H9 (cell line): ENCODE measurements at regions not wholly inside any gene's neighbourhood (a gene's known extent, or its start where the extent isn't known, plus 50 kb on each side); places are given as distances from the start of the nearest gene placed in this dataset.

ENCODE experiments used
- DNase-seq: peaks from one replicate; pipeline ENCODE4 v3.0.0-alpha.2; 2017
- H2AFZ ChIP-seq: one replicate; pipeline ENCODE4 v1.6.1; 2013; ENCODE audit warnings: mild to moderate bottlenecking, low read length, control low read depth, moderate library complexity
- H2AK5ac ChIP-seq: 2 replicates; pipeline ENCODE4 v1.6.1; 2013; ENCODE audit warnings: low read length, control low read depth, mixed read lengths; ENCODE audit not compliant: insufficient read length
- H2BK120ac ChIP-seq: one replicate; pipeline ENCODE4 v1.6.1; 2013; ENCODE audit warnings: low read depth, mild to moderate bottlenecking, low read length, control low read depth, inconsistent platforms; ENCODE audit not compliant: poor library complexity, severe bottlenecking
- H2BK12ac ChIP-seq: 2 replicates; pipeline ENCODE4 v1.6.1; 2013; ENCODE audit warnings: low read length, control low read depth, mixed read lengths, low read depth; ENCODE audit not compliant: insufficient read length
- H2BK15ac ChIP-seq: 2 replicates; pipeline ENCODE4 v1.6.1; 2013; ENCODE audit warnings: low read depth, low read length, control low read depth
- H2BK20ac ChIP-seq: one replicate; pipeline ENCODE4 v1.6.1; 2013; ENCODE audit warnings: low read depth, mild to moderate bottlenecking, low read length, control low read depth, inconsistent platforms; ENCODE audit not compliant: poor library complexity, severe bottlenecking
- H2BK5ac ChIP-seq: 2 replicates; pipeline ENCODE4 v1.6.1; 2013; ENCODE audit warnings: low read length, control low read depth, mixed read lengths; ENCODE audit not compliant: insufficient read length
- H3K14ac ChIP-seq: 2 replicates; pipeline ENCODE4 v1.6.1; 2013; ENCODE audit warnings: low read length, control low read depth; ENCODE audit not compliant: insufficient read depth
- H3K18ac ChIP-seq: 2 replicates; pipeline ENCODE4 v1.6.1; 2013; ENCODE audit warnings: low read depth, mild to moderate bottlenecking, mixed read lengths, low read length, control low read depth; ENCODE audit not compliant: insufficient read length
- H3K23ac ChIP-seq: 2 replicates; pipeline ENCODE4 v1.6.1; 2013; ENCODE audit warnings: low read length, control low read depth, mixed read lengths, low read depth; ENCODE audit not compliant: insufficient read length
- H3K23me2 ChIP-seq: 2 replicates; pipeline ENCODE4 v1.6.1; 2013; ENCODE audit warnings: low read depth, mild to moderate bottlenecking, mixed read lengths, low read length, control low read depth; ENCODE audit not compliant: insufficient read length, poor library complexity, severe bottlenecking
- H3K27ac ChIP-seq: 2 replicates; pipeline ENCODE4 v1.5.1; 2013; ENCODE audit warnings: low read length, control low read depth, mixed read lengths, low read depth; ENCODE audit not compliant: insufficient read length
- H3K27me3 ChIP-seq: 2 replicates; pipeline ENCODE4 v1.6.1; 2013; ENCODE audit warnings: low read length, control low read depth, inconsistent platforms; ENCODE audit not compliant: insufficient read depth
- H3K4ac ChIP-seq: 2 replicates; pipeline ENCODE4 v1.6.1; 2013; ENCODE audit warnings: low read depth, mild to moderate bottlenecking, control low read depth, inconsistent platforms, low read length, moderate library complexity
- H3K4me1 ChIP-seq: 2 replicates; pipeline ENCODE4 v1.6.1; 2013; ENCODE audit warnings: low read length, control low read depth, inconsistent platforms; ENCODE audit not compliant: insufficient read depth
- H3K4me2 ChIP-seq: 2 replicates; pipeline ENCODE4 v1.6.1; 2013; ENCODE audit warnings: low read length, control low read depth, mixed read lengths; ENCODE audit not compliant: insufficient read length, insufficient read depth
- H3K56ac ChIP-seq: 2 replicates; pipeline ENCODE4 v1.6.1; 2013; ENCODE audit warnings: low read depth, mild to moderate bottlenecking, mixed read lengths, low read length, control low read depth; ENCODE audit not compliant: insufficient read length
- H3K79me1 ChIP-seq: 2 replicates; pipeline ENCODE4 v1.6.1; 2013; ENCODE audit warnings: low read depth, mild to moderate bottlenecking, moderate library complexity, low read length, control low read depth, inconsistent platforms; ENCODE audit not compliant: insufficient read depth, poor library complexity, severe bottlenecking
- H3K79me2 ChIP-seq: 2 replicates; pipeline ENCODE4 v1.6.1; 2013; ENCODE audit warnings: low read length, control low read depth, inconsistent platforms; ENCODE audit not compliant: insufficient read depth
- H3K9ac ChIP-seq: 2 replicates; pipeline ENCODE4 v1.6.1; 2013; ENCODE audit warnings: low read length, control low read depth, mixed read lengths; ENCODE audit not compliant: insufficient read length; ENCODE audit errors: extremely low read depth
- H3K9me3 ChIP-seq: one replicate; pipeline ENCODE4 v1.6.1; 2013; ENCODE audit warnings: low read depth, low read length, inconsistent platforms; ENCODE audit not compliant: control insufficient read depth
- H3T11ph ChIP-seq: one replicate; pipeline ENCODE4 v1.6.1; 2013; ENCODE audit warnings: mild to moderate bottlenecking, low read length, control low read depth, inconsistent platforms
- H4K20me1 ChIP-seq: one replicate; pipeline ENCODE4 v1.6.1; 2013; ENCODE audit not compliant: control insufficient read depth, insufficient read length, insufficient read depth
- H4K5ac ChIP-seq: 2 replicates; pipeline ENCODE4 v1.6.1; 2013; ENCODE audit warnings: low read depth, mild to moderate bottlenecking, mixed read lengths, low read length, control low read depth; ENCODE audit not compliant: insufficient read length
- H4K8ac ChIP-seq: replicated peaks from 2 replicates; pipeline ENCODE4 v1.6.1; 2013; ENCODE audit warnings: low read length, control low read depth, mixed read lengths, low read depth; ENCODE audit not compliant: insufficient read length
- H4K91ac ChIP-seq: 2 replicates; pipeline ENCODE4 v1.6.1; 2013; ENCODE audit warnings: low read depth, mild to moderate bottlenecking, moderate library complexity, mixed read lengths, low read length, control low read depth; ENCODE audit not compliant: insufficient read length
- H3K27ac Mint-ChIP-seq, 3 experiments: 2 replicates in 2 of 3; 3 replicates in 1 of 3; pipeline ENCODE4 v1.8.0; 2020 to 2021; ENCODE audit warnings: mixed read lengths in 3 of 3, mild to moderate bottlenecking in 1 of 3, moderate library complexity in 1 of 3
- H3K27me3 Mint-ChIP-seq: 2 replicates; pipeline ENCODE4 v1.8.0; 2021; ENCODE audit warnings: low read depth, mild to moderate bottlenecking, moderate library complexity, mixed read lengths
- H3K36me3 Mint-ChIP-seq, 3 experiments: 2 replicates in 2 of 3; 3 replicates in 1 of 3; pipeline ENCODE4 v1.8.0; 2020 to 2021; ENCODE audit warnings: low read depth in 3 of 3, mixed read lengths in 3 of 3; ENCODE audit not compliant: insufficient read depth in 1 of 3
- H3K4me1 Mint-ChIP-seq, 2 experiments: 2 replicates each; pipeline ENCODE4 v1.8.0; 2020; ENCODE audit warnings: mixed read lengths in 2 of 2
- H3K4me3 Mint-ChIP-seq, 2 experiments: 2 replicates in 1 of 2; 3 replicates in 1 of 2; pipeline ENCODE4 v1.8.0; 2020 to 2021; ENCODE audit warnings: mild to moderate bottlenecking in 2 of 2, mixed read lengths in 2 of 2, moderate library complexity in 1 of 2
- H3K9me3 Mint-ChIP-seq, 2 experiments: 2 replicates in 1 of 2; 3 replicates in 1 of 2; pipeline ENCODE4 v1.8.0; 2020; ENCODE audit warnings: mild to moderate bottlenecking in 2 of 2, mixed read lengths in 2 of 2, moderate library complexity in 1 of 2
- whole genome bisulfite sequencing: extraction: QIAGEN DNeasy Blood & Tissue Kit; methylation state at CpG from one replicate; pipeline ENCODE4 v1.1.7; 2013; ENCODE audit warnings: missing lambda C conversion rate, low lambda C conversion rate, mixed read lengths; ENCODE audit not compliant: insufficient read length; ENCODE audit errors: extremely low coverage; 5-methylcytosine and 5-hydroxymethylcytosine counted together
- TF ChIP-seq, protein P1 (sequence below): fragments of 200-600 bp; sonication (generic); conservative IDR thresholded peaks from 3 replicates; pipeline ENCODE4 v1.8.0; 2021; ENCODE audit warnings: antibody characterized with exemption, mild to moderate bottlenecking

DNA sequence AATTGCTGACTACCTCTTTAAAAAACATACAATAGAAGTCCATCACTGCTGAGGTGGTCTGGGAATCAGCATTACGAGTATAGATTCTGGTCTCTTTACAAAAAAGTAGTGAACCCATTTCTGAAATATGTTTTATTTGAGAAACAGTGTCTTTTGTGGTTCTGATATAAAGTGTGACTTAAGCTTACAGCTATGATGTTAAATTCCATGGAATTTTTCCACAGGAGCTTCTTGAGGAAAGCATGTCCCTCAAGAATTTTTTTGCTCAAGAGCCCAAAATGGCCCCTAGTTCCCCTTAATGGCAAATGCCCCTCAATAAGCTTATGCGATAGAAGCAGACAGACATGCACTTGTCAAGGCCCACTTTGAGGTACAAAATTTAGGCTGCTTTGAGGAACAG is 265.7 kb downstream of the FAM170A start:
- H2BK20ac ChIP-seq, result no peak overlapping the region
- no peak overlapping the region for H3K4ac ChIP-seq
- no peak for DNase-seq
- H3K79me1 ChIP-seq, result no peaks in the 10 kb centered on the region
- H2BK120ac ChIP-seq, result no peak overlapping the region
- TF ChIP-seq, protein P1, sequence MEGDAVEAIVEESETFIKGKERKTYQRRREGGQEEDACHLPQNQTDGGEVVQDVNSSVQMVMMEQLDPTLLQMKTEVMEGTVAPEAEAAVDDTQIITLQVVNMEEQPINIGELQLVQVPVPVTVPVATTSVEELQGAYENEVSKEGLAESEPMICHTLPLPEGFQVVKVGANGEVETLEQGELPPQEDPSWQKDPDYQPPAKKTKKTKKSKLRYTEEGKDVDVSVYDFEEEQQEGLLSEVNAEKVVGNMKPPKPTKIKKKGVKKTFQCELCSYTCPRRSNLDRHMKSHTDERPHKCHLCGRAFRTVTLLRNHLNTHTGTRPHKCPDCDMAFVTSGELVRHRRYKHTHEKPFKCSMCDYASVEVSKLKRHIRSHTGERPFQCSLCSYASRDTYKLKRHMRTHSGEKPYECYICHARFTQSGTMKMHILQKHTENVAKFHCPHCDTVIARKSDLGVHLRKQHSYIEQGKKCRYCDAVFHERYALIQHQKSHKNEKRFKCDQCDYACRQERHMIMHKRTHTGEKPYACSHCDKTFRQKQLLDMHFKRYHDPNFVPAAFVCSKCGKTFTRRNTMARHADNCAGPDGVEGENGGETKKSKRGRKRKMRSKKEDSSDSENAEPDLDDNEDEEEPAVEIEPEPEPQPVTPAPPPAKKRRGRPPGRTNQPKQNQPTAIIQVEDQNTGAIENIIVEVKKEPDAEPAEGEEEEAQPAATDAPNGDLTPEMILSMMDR, result no peak
- no peak overlapping the region for H2AK5ac ChIP-seq
- Mint-ChIP-seq H3K4me3 (no peak overlapping the region), H3K27ac (no peak overlapping the region), H3K9me3 (no peaks in the 10 kb centered on the region), H3K36me3 (no peaks in the 10 kb centered on the region), H3K4me1 (no peaks in the 10 kb centered on the region), H3K27me3 (no peaks in the 10 kb centered on the region)
- H3K23ac ChIP-seq, result no peak overlapping the region
- no peaks in the 10 kb centered on the region for H3K23me2 ChIP-seq
- no peaks in the 10 kb centered on the region for H3K27me3 ChIP-seq
- no peak overlapping the region for H2BK15ac ChIP-seq
- no peak overlapping the region for H3K18ac ChIP-seq
- no peak overlapping the region for H2BK12ac ChIP-seq
- no CpG with 5 or more reads among the region's 2 CpGs for WGBS
- no peak overlapping the region for H4K5ac ChIP-seq
- no peak overlapping the region for H3K4me2 ChIP-seq
- H4K91ac ChIP-seq, result no peak overlapping the region
- no peaks in the 10 kb centered on the region for H3K9me3 ChIP-seq
- H3K79me2 ChIP-seq, result no peaks in the 10 kb centered on the region
- no peak overlapping the region for H3T11ph ChIP-seq
- H3K9ac ChIP-seq, result no peak overlapping the region
- no peak overlapping the region for H3K27ac ChIP-seq
- H4K8ac ChIP-seq, result no peak overlapping the region
- H2AFZ ChIP-seq, result no peak overlapping the region
- no peak overlapping the region for H3K56ac ChIP-seq
- no peaks in the 10 kb centered on the region for H3K4me1 ChIP-seq
- no peak overlapping the region for H3K14ac ChIP-seq
- H2BK5ac ChIP-seq, result no peak overlapping the region
- no peaks in the 10 kb centered on the region for H4K20me1 ChIP-seq
